Fibroblast of villous mesenchyme (primary cell): ENCODE measurements at regions not wholly inside any gene's neighbourhood (a gene's known extent, or its start where the extent isn't known, plus 50 kb on each side); places are given as distances from the start of the nearest gene placed in this dataset.
"Not testable (repeated sequence)": the region's sequence is repeated elsewhere in the genome, so short reads cannot be mapped to it uniquely, and the experiment has no call there.

Experiments used
- DNase-seq: peaks from one replicate; pipeline ENCODE4 v3.0.0-alpha.2; 2010; ENCODE audit warnings: low read depth
- H3K4me3 ChIP-seq: 2 replicates; pipeline ENCODE4 v1.5.1; 2011; ENCODE audit warnings: low read depth, mild to moderate bottlenecking, low read length
- CTCF ChIP-seq: IDR thresholded peaks from 2 replicates; pipeline ENCODE4 v1.5.1; 2012; ENCODE audit warnings: low read depth, mild to moderate bottlenecking, low read length; ENCODE audit not compliant: insufficient read depth

GRCh38 chr11:3476084-3476936, 97.4 kb upstream of the ZNF195 start:
- not testable (repeated sequence) for H3K4me3 ChIP-seq, DNase-seq
- TF ChIP-seq CTCF = peak; percentile 18

GRCh38 chr11:3468963-3469362, 90.0 kb upstream of the ZNF195 start:
- not testable (repeated sequence) for DNase-seq

GRCh38 chr11:3467599-3467998, 88.7 kb upstream of the ZNF195 start:
- not testable (repeated sequence) for DNase-seq

More at GRCh38 chr11:3468963-3469362, 90.0 kb upstream of the ZNF195 start:
- H3K4me3 ChIP-seq = not testable (repeated sequence)

GRCh38 chr11:3455666-3456065, 76.7 kb upstream of the ZNF195 start:
- H3K4me3 ChIP-seq, DNase-seq: not testable (repeated sequence)

More at GRCh38 chr11:3467599-3467998, 88.7 kb upstream of the ZNF195 start:
- not testable (repeated sequence) for H3K4me3 ChIP-seq

- not testable (repeated sequence) for H3K4me3 ChIP-seq
- DNase-seq = peak; percentile 56
- TF ChIP-seq CTCF = peak; percentile 66
These were observed 75.9 kb upstream of the ZNF195 start for GRCh38 chr11:3454844-3455243.

- H3K4me3 ChIP-seq, DNase-seq: not testable (repeated sequence)
These were observed 74.8 kb upstream of the ZNF195 start for GRCh38 chr11:3453596-3454256.

- DNase-seq, H3K4me3 ChIP-seq: not testable (repeated sequence)
These were observed 71.9 kb upstream of the ZNF195 start for GRCh38 chr11:3450822-3451221.

GRCh38 chr11:3445535-3445934, 66.6 kb upstream of the ZNF195 start:
- not testable (repeated sequence) for DNase-seq, H3K4me3 ChIP-seq

GRCh38 chr11:3444420-3444744, 65.4 kb upstream of the ZNF195 start:
- H3K4me3 ChIP-seq, DNase-seq: not testable (repeated sequence)

- DNase-seq, H3K4me3 ChIP-seq: not testable (repeated sequence)
These were observed 64.9 kb upstream of the ZNF195 start for GRCh38 chr11:3443700-3444419.

- not testable (repeated sequence) for DNase-seq, H3K4me3 ChIP-seq
These were observed 58.5 kb upstream of the ZNF195 start for GRCh38 chr11:3437441-3437840.
